NB4 (cell line): ENCODE measurements at regions not wholly inside any gene's neighbourhood (a gene's known extent, or its start where the extent isn't known, plus 50 kb on each side); places are given as distances from the start of the nearest gene placed in this dataset.

Experiments
- DNase-seq: peaks from one replicate; pipeline ENCODE4 v3.0.0; 2010; ENCODE audit warnings: low read depth
- H3K4me3 ChIP-seq: one replicate; pipeline ENCODE4 v1.5.1; 2011; ENCODE audit warnings: mild to moderate bottlenecking, low read depth, low read length, moderate library complexity
- CTCF ChIP-seq: IDR thresholded peaks from one replicate; pipeline ENCODE4 v1.5.1; 2012; ENCODE audit warnings: low read depth, low read length
- MAX ChIP-seq: IDR thresholded peaks from 2 replicates; pipeline ENCODE4 v1.6.1; 2011; ENCODE audit warnings: low read depth, low read length
- MYC ChIP-seq: IDR thresholded peaks from 2 replicates; pipeline ENCODE4 v1.6.1; 2011; ENCODE audit warnings: low read depth, low read length
- POLR2A ChIP-seq: IDR thresholded peaks from 2 replicates; pipeline ENCODE4 v1.6.1; 2011; ENCODE audit warnings: mild to moderate bottlenecking; ENCODE audit not compliant: insufficient read length; ENCODE audit errors: extremely low read depth

- no peak overlapping the region for H3K4me3 ChIP-seq
- no peak for DNase-seq
- TF ChIP-seq POLR2A (no peak), MAX (no peak), MYC (no peak), CTCF (no peak)
Observed at GRCh38 chr1:63128556-63128955, 193.8 kb upstream of the FOXD3 start.

- DNase-seq, result no peak
- no peak for TF ChIP-seq MYC
- TF ChIP-seq POLR2A, result no peak
- TF ChIP-seq CTCF, result no peak
- no peak for TF ChIP-seq MAX
- H3K4me3 ChIP-seq, result no peak overlapping the region
Observed at GRCh38 chr1:63129184-63129583, 193.2 kb upstream of the FOXD3 start.

GRCh38 chr1:63129855-63130254, 192.5 kb upstream of the FOXD3 start:
- no peak for TF ChIP-seq MYC
- no peak for TF ChIP-seq MAX
- no peak for TF ChIP-seq CTCF
- TF ChIP-seq POLR2A, result no peak
- no peak overlapping the region for H3K4me3 ChIP-seq
- DNase-seq, result no peak

- no peak overlapping the region for H3K4me3 ChIP-seq
- no peak for DNase-seq
- no peak for TF ChIP-seq CTCF
- no peak for TF ChIP-seq MAX
- TF ChIP-seq POLR2A, result no peak
- no peak for TF ChIP-seq MYC
Observed at GRCh38 chr1:63134501-63135173, 187.7 kb upstream of the FOXD3 start.

GRCh38 chr1:63135174-63135512, 187.2 kb upstream of the FOXD3 start:
- TF ChIP-seq MYC (no peak), MAX (no peak), CTCF (no peak), POLR2A (no peak)
- no peak overlapping the region for H3K4me3 ChIP-seq

GRCh38 chr1:63135801-63136200, 186.6 kb upstream of the FOXD3 start:
- TF ChIP-seq MAX (no peak), POLR2A (no peak), MYC (no peak), CTCF (no peak)
- no peak for DNase-seq
- H3K4me3 ChIP-seq, result no peak overlapping the region

More at GRCh38 chr1:63135174-63135512, 187.2 kb upstream of the FOXD3 start:
- no peak for DNase-seq
